GM19035 (cell line): ENCODE measurements at regions not wholly inside any gene's neighbourhood (a gene's known extent, or its start where the extent isn't known, plus 50 kb on each side); places are given as distances from the start of the nearest gene placed in this dataset.
"Not testable (repeated sequence)": the region's sequence is repeated elsewhere in the genome, so short reads cannot be mapped to it uniquely, and the experiment has no call there.

ENCODE experiments used
- ATAC-seq: cut with Tn5 transposase; IDR thresholded peaks from one replicate; pipeline ENCODE4 v1.9.1; 2021; ENCODE audit not compliant: unreplicated experiment

- no peak for ATAC-seq
Observed at GRCh38 chr19:41495589-41495988, 52.6 kb downstream of the ERICH4 start.

- ATAC-seq = no peak
Observed at GRCh38 chr19:41499899-41500298, 56.9 kb downstream of the ERICH4 start.

GRCh38 chr19:41500443-41500842 lies 57.5 kb downstream of the ERICH4 start:
- ATAC-seq = no peak

- no peak for ATAC-seq
Observed at GRCh38 chr19:41501854-41502253, 58.9 kb downstream of the ERICH4 start.

- ATAC-seq = no peak
Observed at GRCh38 chr19:41505105-41505504, 62.1 kb downstream of the ERICH4 start.

GRCh38 chr19:41510484-41510883 lies 65.5 kb upstream of the CEACAM21 start:
- ATAC-seq = no peak

GRCh38 chr19:41511628-41512027 lies 64.3 kb upstream of the CEACAM21 start:
- no peak for ATAC-seq

- ATAC-seq = no peak
Observed at GRCh38 chr19:41515015-41515652, 60.8 kb upstream of the CEACAM21 start.

- not testable (repeated sequence) for ATAC-seq
Observed at GRCh38 chr19:41516292-41517171, 59.4 kb upstream of the CEACAM21 start.

GRCh38 chr19:41518141-41518540 lies 57.8 kb upstream of the CEACAM21 start:
- no peak for ATAC-seq

GRCh38 chr19:41521138-41521930 lies 54.6 kb upstream of the CEACAM21 start:
- ATAC-seq = peak; percentile 46

GRCh38 chr19:41521931-41522555 lies 53.9 kb upstream of the CEACAM21 start:
- peak; percentile 45 for ATAC-seq

- no peak for ATAC-seq
Observed at GRCh38 chr19:41525989-41526388, 50.0 kb upstream of the CEACAM21 start.
